GM23338 (cell line): ENCODE measurements at regions not wholly inside any gene's neighbourhood (a gene's known extent, or its start where the extent isn't known, plus 50 kb on each side); places are given as distances from the start of the nearest gene placed in this dataset.

Source experiments
- ATAC-seq: fragments of 200-7000 bp; cut with Tn5 transposase; 3 replicates; pipeline ENCODE4 v1.9.1; 2020
- DNase-seq: peaks from one replicate; pipeline ENCODE4 v3.0.0-alpha.2; 2015; ENCODE audit warnings: low spot score
- H2AFZ ChIP-seq: fragments of 200-600 bp; sonication (generic); 2 replicates; pipeline ENCODE4 v1.8.0; 2016; ENCODE audit warnings: antibody characterized with exemption, mild to moderate bottlenecking, moderate library complexity
- H3F3A ChIP-seq: fragments of 200-600 bp; sonication (generic); replicated peaks from 2 replicates; pipeline ENCODE4 v1.8.0; 2017; ENCODE audit warnings: antibody characterized with exemption, mixed run types, low read depth
- H3K27ac ChIP-seq: fragments of 200-600 bp; sonication (generic); 2 replicates; pipeline ENCODE4 v1.6.1; 2016; ENCODE audit warnings: low read depth
- H3K27me3 ChIP-seq: fragments of 200-600 bp; sonication (generic); 2 replicates; pipeline ENCODE4 v1.8.0; 2016; ENCODE audit warnings: mild to moderate bottlenecking, mixed run types, moderate library complexity; ENCODE audit not compliant: insufficient read depth
- H3K36me3 ChIP-seq: fragments of 200-600 bp; sonication (generic); 2 replicates; pipeline ENCODE4 v1.8.0; 2016; ENCODE audit warnings: mild to moderate bottlenecking; ENCODE audit not compliant: insufficient read depth
- H3K4me1 ChIP-seq: fragments of 200-600 bp; sonication (generic); 2 replicates; pipeline ENCODE4 v1.8.0; 2016; ENCODE audit warnings: mild to moderate bottlenecking, moderate library complexity; ENCODE audit not compliant: insufficient read depth
- H3K4me2 ChIP-seq: fragments of 200-600 bp; sonication (generic); 2 replicates; pipeline ENCODE4 v1.7.1; 2017; ENCODE audit warnings: mixed run types
- H3K4me3 ChIP-seq: fragments of 200-600 bp; sonication (generic); 2 replicates; pipeline ENCODE4 v1.6.1; 2016; ENCODE audit warnings: mixed run types
- H3K79me2 ChIP-seq: fragments of 200-600 bp; sonication (generic); replicated peaks from 2 replicates; pipeline ENCODE4 v1.8.0; 2017; ENCODE audit warnings: mild to moderate bottlenecking; ENCODE audit not compliant: insufficient read depth
- H3K9me2 ChIP-seq: fragments of 200-600 bp; sonication (generic); 2 replicates; pipeline ENCODE4 v1.8.0; 2017; ENCODE audit not compliant: insufficient read depth
- H4K20me1 ChIP-seq: fragments of 200-600 bp; sonication (generic); replicated peaks from 2 replicates; pipeline ENCODE4 v1.8.0; 2017; ENCODE audit warnings: mild to moderate bottlenecking; ENCODE audit not compliant: insufficient read depth
- H3K27ac Mint-ChIP-seq: 2 replicates; pipeline ENCODE4 v1.8.0; 2020; ENCODE audit warnings: inconsistent platforms, mild to moderate bottlenecking, moderate library complexity, mixed read lengths
- H3K27me3 Mint-ChIP-seq: 3 replicates; pipeline ENCODE4 v1.8.0; 2022; ENCODE audit warnings: low read depth, mild to moderate bottlenecking, moderate library complexity, mixed read lengths, inconsistent platforms; ENCODE audit not compliant: insufficient read depth, poor library complexity
- H3K36me3 Mint-ChIP-seq: 3 replicates; pipeline ENCODE4 v1.8.0; 2021; ENCODE audit warnings: low read depth, mild to moderate bottlenecking, inconsistent platforms, moderate library complexity, mixed read lengths
- H3K4me1 Mint-ChIP-seq: 3 replicates; pipeline ENCODE4 v1.8.0; 2020; ENCODE audit warnings: mild to moderate bottlenecking, inconsistent platforms, mixed read lengths
- H3K4me3 Mint-ChIP-seq: 3 replicates; pipeline ENCODE4 v1.8.0; 2021; ENCODE audit warnings: moderate library complexity, mild to moderate bottlenecking, inconsistent platforms, mixed read lengths
- H3K9me3 Mint-ChIP-seq: 3 replicates; pipeline ENCODE4 v1.8.0; 2020; ENCODE audit warnings: moderate library complexity, mild to moderate bottlenecking, inconsistent platforms, mixed read lengths
- CREB1 ChIP-seq: fragments of 250-450 bp; sonication (Bioruptor Pico); IDR thresholded peaks from 2 replicates; pipeline ENCODE4 v1.5.0; 2020; ENCODE audit warnings: low read depth, mild to moderate bottlenecking, moderate library complexity
- CTCF ChIP-seq, 2 experiments: fragments of 200-600 bp in 1 of 2; sonication (generic) in 1 of 2; conservative IDR thresholded peaks; 2 replicates each; pipeline versions ENCODE4 v1.5.1 to v1.6.1; 2016 to 2017; ENCODE audit warnings: antibody characterized with exemption in 2 of 2, low read depth in 2 of 2, mild to moderate bottlenecking in 2 of 2, moderate library complexity in 1 of 2
- ETS1 ChIP-seq: IDR thresholded peaks from 2 replicates; pipeline ENCODE4 v1.6.1; 2016; ENCODE audit warnings: antibody characterized with exemption
- EZH2 ChIP-seq: fragments of 200-600 bp; sonication (generic); IDR thresholded peaks from one replicate; pipeline ENCODE4 v1.8.0; 2017; ENCODE audit warnings: antibody characterized with exemption, mild to moderate bottlenecking, low read depth; ENCODE audit not compliant: unreplicated experiment
- EZH2phosphoT487 ChIP-seq: fragments of 200-600 bp; sonication (generic); IDR thresholded peaks from one replicate; pipeline ENCODE4 v1.8.1; 2018; ENCODE audit warnings: antibody characterized with exemption; ENCODE audit not compliant: unreplicated experiment
- JUNB ChIP-seq: IDR thresholded peaks from one replicate; pipeline ENCODE4 v1.6.1; 2016; ENCODE audit warnings: antibody characterized with exemption; ENCODE audit not compliant: unreplicated experiment
- NANOG ChIP-seq: IDR thresholded peaks from 2 replicates; pipeline ENCODE4 v1.6.1; 2016; ENCODE audit warnings: antibody characterized with exemption, borderline replicate concordance
- POLR2AphosphoS5 ChIP-seq: IDR thresholded peaks from 2 replicates; pipeline ENCODE4 v1.6.1; 2016; ENCODE audit warnings: antibody characterized with exemption, low read depth
- REST ChIP-seq: IDR thresholded peaks from one replicate; pipeline ENCODE4 v1.6.1; 2018; ENCODE audit warnings: antibody characterized with exemption; ENCODE audit not compliant: unreplicated experiment
- STAT1 ChIP-seq: IDR thresholded peaks from one replicate; pipeline ENCODE4 v1.6.1; 2016; ENCODE audit warnings: antibody characterized with exemption; ENCODE audit not compliant: unreplicated experiment
- ZNF114 ChIP-seq: fragments of 250-450 bp; sonication (Bioruptor Pico); IDR thresholded peaks from 2 replicates; pipeline ENCODE4 v1.5.0; 2020; ENCODE audit warnings: mild to moderate bottlenecking, moderate library complexity
- ZNF331 ChIP-seq: fragments of 250-450 bp; sonication (Bioruptor Pico); IDR thresholded peaks from 2 replicates; pipeline ENCODE4 v1.5.0; 2020; ENCODE audit warnings: low read depth, mild to moderate bottlenecking, moderate library complexity
- ZNF462 ChIP-seq: fragments of 250-450 bp; sonication (Bioruptor Pico); IDR thresholded peaks from 2 replicates; pipeline ENCODE4 v1.5.0; 2020; ENCODE audit warnings: mild to moderate bottlenecking, moderate library complexity

- Mint-ChIP-seq H3K27ac (no peak overlapping the region), H3K4me1 (0 out of 3 replicates have a peak, but pooled peaks cover 2% of the 10 kb centered on the region), H3K27me3 (no peaks in the 10 kb centered on the region), H3K36me3 (peaks cover 3% of the 10 kb centered on the region; the same call in 1 of the 3 replicates), H3K9me3 (peaks cover 8% of the 10 kb centered on the region; the same call in 2 of the 3 replicates), H3K4me3 (no peak overlapping the region)
- DNase-seq (no peak), ATAC-seq (no peak)
- Histone ChIP-seq H4K20me1 (no peaks in the 10 kb centered on the region), H3F3A (no peaks in the 10 kb centered on the region), H3K9me2 (peaks cover 4% of the 10 kb centered on the region; the same call in 1 of the 2 replicates), H3K4me1 (no peaks in the 10 kb centered on the region), H3K27me3 (no peaks in the 10 kb centered on the region), H3K36me3 (no peaks in the 10 kb centered on the region), H2AFZ (no peak overlapping the region), H3K4me3 (no peak overlapping the region), H3K27ac (no peak overlapping the region), H3K4me2 (no peak overlapping the region), H3K79me2 (no peaks in the 10 kb centered on the region)
- TF ChIP-seq ZNF114 (CRISPR knock-in tag): no peak
- no peak for TF ChIP-seq CREB1 (CRISPR knock-in tag)
- no peak for TF ChIP-seq JUNB
- no peak for TF ChIP-seq ZNF462 (CRISPR knock-in tag)
- TF ChIP-seq ETS1: no peak
- no peak for TF ChIP-seq NANOG
- no peak for TF ChIP-seq REST
- TF ChIP-seq EZH2phosphoT487: no peak
- TF ChIP-seq POLR2AphosphoS5: no peak
- no peak for TF ChIP-seq ZNF331 (CRISPR knock-in tag)
- no peak for TF ChIP-seq CTCF (conservative IDR thresholded peaks at IDR 0.05; ENCODE audit: low read depth in 2 of 2)
- TF ChIP-seq EZH2: no peak
- TF ChIP-seq STAT1: no peak
Observed at GRCh38 chr5:82465235-82465634, 187.1 kb upstream of the RPS23 start.
